Activated T-cell treated with anti-CD3 and anti-CD28 coated beads for 48 hours (primary cell): ENCODE measurements at regions not wholly inside any gene's neighbourhood (a gene's known extent, or its start where the extent isn't known, plus 50 kb on each side); places are given as distances from the start of the nearest gene placed in this dataset.
A peak's percentile ranks its signal among the peaks of the same experiment; 100 is the strongest.
"Not testable (repeated sequence)": the region's sequence is repeated elsewhere in the genome, so short reads cannot be mapped to it uniquely, and the experiment has no call there.

Experiments used
- DNase-seq: peaks from one replicate; pipeline ENCODE4 v3.0.0-alpha.2; 2020; ENCODE audit warnings: low read depth

DNA sequence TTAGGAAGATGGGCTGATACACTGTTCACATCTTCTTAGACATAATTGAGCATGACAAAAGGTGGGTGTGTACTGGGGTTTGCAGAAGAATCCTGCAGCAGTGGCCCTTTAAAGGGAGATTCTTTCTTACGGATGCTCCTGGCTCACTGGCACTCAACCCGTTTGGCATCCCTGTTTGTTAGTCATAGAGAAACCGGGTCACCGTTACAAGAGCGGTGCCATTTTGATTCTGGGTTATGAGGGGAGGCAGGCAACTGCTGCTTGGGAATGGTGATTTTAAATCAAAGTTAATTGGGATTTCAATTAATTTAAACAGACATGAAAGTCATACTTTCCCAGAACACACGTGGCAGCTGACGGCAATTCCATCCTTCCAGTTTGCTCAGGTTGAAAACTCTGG is 245.8 kb downstream of the AACS start:
- no peak for DNase-seq

- DNase-seq, result no peak
Observed at GRCh38 chr12:125312471-125312870, 247.2 kb downstream of the AACS start.

DNA sequence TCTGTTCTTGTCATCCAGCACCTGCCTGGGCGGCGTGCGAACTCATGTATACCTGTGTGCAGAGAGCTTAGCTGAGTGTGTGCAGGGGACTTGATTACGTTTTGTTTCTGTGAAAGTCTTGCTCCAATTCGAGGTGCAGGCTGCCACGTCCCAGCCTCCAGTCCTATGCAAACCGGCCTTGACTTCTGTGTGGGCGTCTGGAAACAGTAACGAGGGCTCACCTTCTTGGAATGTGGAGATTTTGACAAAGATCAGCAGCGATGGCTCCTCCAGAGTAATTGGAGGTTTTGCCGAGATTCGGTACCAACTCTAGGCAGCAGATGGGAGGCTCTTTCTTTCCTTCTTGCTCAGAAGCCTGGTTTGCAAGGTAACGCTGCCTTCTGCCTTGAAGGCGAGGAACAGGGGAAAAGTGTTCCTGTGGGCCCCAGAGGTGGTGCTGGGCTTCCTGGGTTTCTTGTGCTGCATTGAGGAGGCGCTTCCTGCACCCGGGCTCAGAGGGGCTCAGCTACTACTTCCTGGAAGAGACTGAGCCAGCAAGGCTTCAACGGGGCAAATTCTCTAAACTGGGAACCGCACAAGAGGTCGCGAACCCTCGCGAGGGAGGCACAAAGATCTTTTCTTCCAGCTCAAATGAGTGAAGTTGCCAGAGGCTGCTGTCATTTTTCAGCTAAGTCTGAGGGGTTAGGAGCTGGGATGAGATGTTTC is 249.0 kb downstream of the AACS start:
- DNase-seq, result no peak

DNA sequence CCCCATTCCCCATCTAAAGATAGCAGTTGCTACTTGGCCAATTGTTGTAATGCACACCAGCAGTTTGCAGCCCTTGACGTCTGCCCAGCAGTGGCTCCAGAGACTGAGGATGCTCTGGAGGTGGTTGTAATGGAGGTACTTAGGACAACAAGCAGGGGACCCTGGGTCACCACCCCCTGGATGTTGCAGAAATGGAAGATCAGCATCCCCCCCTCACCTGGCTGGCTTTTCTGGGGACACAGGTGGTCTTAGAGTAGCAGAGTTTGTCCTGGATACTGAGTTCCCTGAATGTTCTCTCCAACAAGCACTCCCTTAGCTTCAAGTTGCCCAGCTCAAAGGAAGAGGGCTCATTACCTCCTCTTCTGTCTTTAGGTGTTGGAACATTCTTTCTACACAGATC is 250.5 kb downstream of the AACS start:
- no peak for DNase-seq

GRCh38 chr12:125320177-125320576 is 254.9 kb downstream of the AACS start:
- no peak for DNase-seq

DNA sequence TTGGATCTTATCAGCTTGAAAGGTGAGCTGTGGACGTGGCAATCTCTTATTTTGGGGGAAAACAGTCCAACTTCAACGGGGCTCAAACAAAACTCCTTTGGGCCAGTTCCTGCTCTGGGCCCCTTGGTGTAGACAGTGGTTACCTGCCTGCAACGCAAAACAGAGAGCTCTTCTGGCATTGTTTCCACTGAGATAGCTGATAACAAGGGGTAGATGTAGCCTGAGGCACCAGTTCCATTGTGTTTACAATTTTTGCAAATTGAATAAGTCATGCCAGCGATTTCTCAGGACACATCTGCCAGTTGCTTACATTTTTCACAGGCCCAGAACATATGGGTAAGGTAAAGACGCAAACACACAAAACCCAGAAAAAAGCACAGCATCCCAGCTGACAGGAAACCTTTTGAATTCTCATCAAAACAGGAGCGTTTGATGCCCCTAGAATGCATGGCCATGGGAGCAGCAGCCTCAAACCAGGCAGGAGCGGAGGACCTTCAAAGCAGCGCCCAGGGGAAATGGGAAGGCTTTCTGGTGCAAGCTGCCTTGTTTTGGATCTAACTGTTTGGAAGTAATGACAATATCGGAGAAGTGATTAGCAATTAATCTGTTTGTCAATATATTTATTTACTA is 259.7 kb downstream of the AACS start:
- DNase-seq, result no peak

GRCh38 chr12:125329239-125330102 is 264.2 kb downstream of the AACS start:
- no peak for DNase-seq

DNA sequence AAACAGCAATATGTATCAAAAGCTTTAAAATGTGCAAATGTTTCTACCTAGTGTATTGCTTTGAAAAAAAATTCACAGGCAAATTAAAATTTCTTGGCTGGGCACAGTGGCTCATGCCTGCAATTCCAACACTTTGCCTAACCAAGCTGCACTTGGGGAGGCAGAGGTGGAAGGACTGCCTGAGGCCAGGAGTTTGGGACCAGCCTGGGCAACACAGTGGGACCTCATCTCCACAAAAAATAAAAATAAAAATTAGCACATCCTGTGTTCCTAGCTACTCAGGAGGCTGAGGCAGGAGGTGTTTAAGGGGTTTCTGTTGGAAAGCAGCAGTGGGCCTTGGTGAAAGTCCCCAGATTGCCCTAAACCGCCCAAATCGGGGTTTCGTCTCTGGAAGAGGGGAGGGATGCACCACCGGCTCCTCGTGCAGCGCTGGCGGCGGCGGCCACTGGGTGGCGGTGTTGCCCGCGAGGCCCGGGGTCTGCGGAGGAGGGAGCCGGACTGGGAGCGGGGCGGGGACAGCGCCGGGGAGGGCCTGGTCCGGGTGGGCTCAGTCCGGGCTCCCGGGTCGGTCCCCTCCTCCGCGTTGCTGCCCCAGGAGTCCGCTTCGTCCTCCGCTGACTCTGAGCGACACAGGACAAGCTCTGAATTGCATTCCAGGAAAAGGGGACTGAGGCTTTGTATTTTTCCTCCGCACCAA is 265.6 kb downstream of the AACS start:
- DNase-seq, result peak; percentile 61

- no peak for DNase-seq
Observed at GRCh38 chr12:125331342-125332052, 266.3 kb downstream of the AACS start.

DNA sequence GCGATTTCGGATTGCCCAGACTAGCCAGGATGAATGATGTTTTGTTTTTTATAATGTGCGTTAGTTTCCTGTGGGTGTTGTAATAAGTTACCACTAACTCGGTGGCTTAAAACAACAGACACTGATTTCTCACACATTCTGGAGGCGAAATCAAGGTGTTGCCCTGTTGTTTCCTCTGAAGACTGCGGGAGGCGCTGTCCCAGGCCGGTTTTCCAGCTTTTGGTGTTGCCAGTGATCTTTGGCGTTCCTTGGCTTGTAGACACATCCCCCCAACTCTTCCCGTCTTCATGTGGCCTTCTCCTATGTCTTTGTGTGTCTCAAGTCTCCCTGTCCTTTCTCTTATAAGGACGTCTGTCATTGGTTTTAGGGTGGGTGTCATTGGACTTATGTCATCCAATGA is 267.7 kb downstream of the AACS start:
- DNase-seq, result no peak

GRCh38 chr12:125336246-125336645 is 271.0 kb downstream of the AACS start:
- no peak for DNase-seq

DNA sequence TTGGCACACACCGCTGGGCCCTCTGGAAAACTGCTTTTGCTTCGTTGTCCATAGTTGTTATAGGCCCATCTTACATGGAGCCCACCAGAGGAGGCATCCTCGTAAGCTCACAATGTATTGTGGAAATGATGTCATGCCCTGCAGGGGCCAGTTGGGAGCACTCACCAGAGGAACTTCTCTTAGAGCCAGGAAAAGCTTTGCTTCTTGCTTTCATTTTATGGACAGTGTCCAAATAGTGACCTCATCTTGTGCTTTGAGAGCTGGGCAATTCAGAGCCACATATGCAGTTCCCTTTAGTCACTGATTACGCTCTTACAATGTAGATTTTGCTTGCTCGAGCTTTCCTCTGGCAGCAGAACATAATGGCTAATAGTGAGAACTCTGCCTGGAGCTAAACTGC is 275.6 kb downstream of the AACS start:
- no peak for DNase-seq

GRCh38 chr12:125341422-125341821 is 276.2 kb downstream of the AACS start:
- no peak for DNase-seq

DNA sequence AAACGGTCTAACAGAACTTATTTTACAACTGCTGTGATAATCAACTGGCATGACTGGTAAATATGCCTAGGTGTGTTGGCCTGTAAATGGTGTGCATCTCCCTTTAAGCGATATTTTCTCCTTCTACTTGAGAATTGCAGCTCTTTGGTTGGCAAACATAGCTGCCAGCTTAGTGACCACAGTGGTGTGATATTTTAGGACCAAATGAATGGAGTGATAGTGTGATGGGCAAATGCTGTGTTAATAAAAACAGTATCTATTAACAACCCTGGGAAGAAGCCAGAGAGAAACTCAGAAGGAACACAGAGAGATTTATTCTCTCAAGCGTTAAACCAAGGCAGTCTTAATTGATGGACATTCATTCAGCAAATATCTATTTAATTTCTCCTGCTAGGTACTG is 278.4 kb downstream of the AACS start:
- DNase-seq, result no peak

GRCh38 chr12:125346362-125346761 is 281.1 kb downstream of the AACS start:
- no peak for DNase-seq

DNA sequence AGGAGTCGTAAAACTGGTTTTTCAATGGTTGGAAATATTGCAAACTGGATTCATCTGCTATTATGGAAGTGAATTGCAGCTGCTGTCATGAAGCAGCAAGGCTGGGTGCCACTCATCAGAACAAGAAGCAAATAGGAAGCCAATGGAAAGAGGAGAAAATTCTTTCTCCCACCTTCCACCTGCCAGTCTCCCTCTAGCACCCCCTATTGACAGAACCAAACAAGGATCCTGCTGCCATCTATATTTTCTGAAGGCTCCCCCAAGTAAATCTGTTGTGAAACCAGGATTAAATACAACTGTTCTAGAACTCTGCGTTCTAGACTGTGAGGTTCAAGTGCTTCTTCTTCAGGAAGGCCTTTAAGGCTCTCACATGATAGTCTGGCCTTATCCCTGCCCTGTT is 286.6 kb downstream of the AACS start:
- no peak for DNase-seq

- not testable (repeated sequence) for DNase-seq
Observed at GRCh38 chr12:125353002-125353401, 287.8 kb downstream of the AACS start.

GRCh38 chr12:125353871-125354270 is 288.6 kb downstream of the AACS start:
- DNase-seq, result no peak

DNA sequence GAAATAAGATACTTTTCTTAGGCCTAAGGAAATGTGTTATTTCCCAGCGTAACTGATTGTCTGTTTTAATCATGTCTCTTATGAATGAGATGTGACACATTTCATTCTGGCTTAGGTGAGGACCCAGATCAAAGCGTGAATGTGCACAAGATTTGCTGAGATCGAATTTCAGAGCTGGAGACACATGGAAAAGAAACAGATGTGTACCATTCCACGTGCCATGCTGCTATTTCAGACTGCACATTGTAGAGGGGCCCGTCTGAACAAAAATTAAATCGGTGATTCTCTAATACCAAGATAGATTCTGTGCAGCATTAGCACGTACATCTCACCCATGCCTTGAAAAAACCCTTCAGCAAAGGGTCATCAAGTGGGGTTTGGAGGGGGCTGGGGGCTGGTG is 290.4 kb downstream of the AACS start:
- no peak for DNase-seq

DNA sequence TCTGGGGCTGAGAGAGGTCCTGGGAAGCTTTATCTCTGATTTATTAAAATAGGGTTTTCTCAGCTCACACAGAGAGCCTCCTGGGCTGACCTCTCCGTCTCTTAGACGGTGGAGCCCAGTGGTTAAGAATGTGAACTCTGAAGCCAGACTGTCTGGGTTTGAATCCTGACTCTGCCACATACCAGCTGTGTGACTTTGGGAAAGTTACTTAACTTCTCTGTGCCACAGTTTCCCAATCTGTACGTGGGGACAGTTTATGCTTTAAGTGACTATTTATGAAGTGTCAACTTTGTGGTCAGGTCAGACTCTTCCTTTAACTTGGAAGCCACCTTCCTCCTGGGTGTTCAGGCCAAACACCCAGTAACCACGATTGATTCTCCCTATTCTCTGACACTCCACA is 290.9 kb downstream of the AACS start:
- no peak for DNase-seq

GRCh38 chr12:125357561-125357960 is 292.3 kb downstream of the AACS start:
- no peak for DNase-seq

- no peak for DNase-seq
Observed at GRCh38 chr12:125360540-125360939, 295.3 kb downstream of the AACS start.
